ENCODE measurements at regions not wholly inside any gene's neighbourhood (a gene's known extent, or its start where the extent isn't known, plus 50 kb on each side); places are given as distances from the start of the nearest gene placed in this dataset.

DNA sequence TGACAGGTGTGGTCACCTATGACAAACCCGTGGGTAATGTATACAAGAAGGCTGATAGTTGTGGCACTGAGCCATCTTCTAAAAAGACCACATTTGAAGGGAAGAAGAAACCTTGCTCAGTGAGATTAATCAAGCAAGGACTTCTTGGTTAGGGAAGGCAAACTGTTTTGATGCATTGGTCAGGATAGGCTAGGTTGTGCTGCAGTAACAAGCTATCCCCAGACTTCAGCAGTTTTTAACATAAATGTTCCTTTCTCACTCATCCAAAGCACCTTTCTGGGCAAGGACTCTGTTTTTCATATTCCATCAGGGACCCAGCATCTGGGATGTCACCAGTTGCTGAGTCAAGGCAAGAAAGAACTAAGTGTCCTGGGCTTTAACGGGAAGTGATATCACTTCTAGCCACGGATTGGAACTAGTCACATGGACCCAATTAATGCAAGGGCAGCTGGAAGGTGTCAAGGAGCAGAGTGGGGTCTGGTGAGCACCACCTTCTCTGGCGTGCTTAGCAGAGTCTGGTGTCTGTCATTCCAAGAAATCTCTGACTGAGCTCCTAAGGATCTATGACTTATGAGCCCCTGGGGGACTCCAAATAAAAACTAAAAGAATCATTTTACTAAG lies 52.0 kb upstream of the CCL2 start:
- DNase-seq = no peak

DNA sequence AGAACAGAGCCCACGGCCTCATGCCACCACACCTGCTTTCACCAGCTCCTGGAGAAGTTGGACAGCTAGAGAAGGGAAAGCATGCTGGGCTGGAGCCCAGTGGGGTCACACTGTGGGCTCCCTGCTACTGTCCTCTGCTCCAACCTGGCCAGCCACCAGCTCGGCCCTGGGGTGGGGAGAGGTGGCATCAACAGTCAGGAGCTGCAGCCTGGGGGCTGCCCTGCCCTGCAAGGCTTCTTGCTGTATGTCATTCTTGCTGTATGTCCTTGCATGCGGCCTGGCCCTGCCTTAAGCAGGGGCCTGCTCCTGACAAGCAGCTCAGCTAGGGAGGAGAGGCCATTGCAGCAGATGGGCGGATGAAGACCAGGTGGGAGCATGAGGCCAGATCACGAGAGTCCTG lies 50.7 kb upstream of the CCL2 start:
- DNase-seq = no peak
